Activated CD8-positive, alpha-beta memory T cell treated with anti-CD3 and anti-CD28 coated beads for 36 hours (primary cell): ENCODE measurements at regions not wholly inside any gene's neighbourhood (a gene's known extent, or its start where the extent isn't known, plus 50 kb on each side); places are given as distances from the start of the nearest gene placed in this dataset.
"Not testable (repeated sequence)": the region's sequence is repeated elsewhere in the genome, so short reads cannot be mapped to it uniquely, and the experiment has no call there.

ENCODE experiments used
- CTCF ChIA-PET: fragments of 350-600 bp; sonication (Branson Sonifier 250); formaldehyde crosslinking; loops from one replicate; lab custom pipeline; 2021; ENCODE audit warnings: antibody characterized with exemption; lab: Charles Lee
- POLR2A ChIA-PET: fragments of 350-600 bp; sonication (Branson Sonifier 250); formaldehyde crosslinking; loops from one replicate; lab custom pipeline; 2021; ENCODE audit warnings: antibody characterized with exemption; lab: Charles Lee

- POLR2A ChIA-PET = no interaction called here
- CTCF ChIA-PET = no interaction called here
Measured at GRCh38 chr15:39400821-39401550, 179.9 kb upstream of the THBS1 start.

- CTCF ChIA-PET = no interaction called here
- POLR2A ChIA-PET = no interaction called here
Measured at GRCh38 chr15:39403640-39404117, 177.2 kb upstream of the THBS1 start.

- POLR2A ChIA-PET = no interaction called here
- CTCF ChIA-PET = no interaction called here
Measured at GRCh38 chr15:39404767-39405181, 176.1 kb upstream of the THBS1 start.

DNA sequence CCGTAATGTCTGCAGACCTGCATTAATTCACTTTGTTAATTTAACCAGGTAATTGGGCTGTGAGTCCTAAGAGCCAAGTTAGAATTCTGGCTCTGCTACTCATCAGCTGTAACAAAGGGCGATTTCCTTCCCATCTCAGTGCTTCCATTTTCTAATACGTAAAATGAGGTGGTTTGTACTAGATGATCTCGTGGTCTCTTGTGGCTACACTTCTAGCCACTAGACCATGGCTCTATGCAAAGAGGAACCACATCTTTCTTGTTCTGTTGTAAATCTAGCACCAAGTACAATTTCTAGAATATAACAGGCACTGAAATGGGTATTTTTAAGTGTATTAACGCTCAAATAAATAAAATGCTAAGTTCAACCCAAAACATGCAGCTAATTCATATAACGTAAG is 174.4 kb upstream of the THBS1 start:
- CTCF ChIA-PET = no interaction called here
- POLR2A ChIA-PET = no interaction called here

- ChIA-PET CTCF (no interaction called here), POLR2A (no interaction called here)
Measured at GRCh38 chr15:39407116-39407515, 173.8 kb upstream of the THBS1 start.

DNA sequence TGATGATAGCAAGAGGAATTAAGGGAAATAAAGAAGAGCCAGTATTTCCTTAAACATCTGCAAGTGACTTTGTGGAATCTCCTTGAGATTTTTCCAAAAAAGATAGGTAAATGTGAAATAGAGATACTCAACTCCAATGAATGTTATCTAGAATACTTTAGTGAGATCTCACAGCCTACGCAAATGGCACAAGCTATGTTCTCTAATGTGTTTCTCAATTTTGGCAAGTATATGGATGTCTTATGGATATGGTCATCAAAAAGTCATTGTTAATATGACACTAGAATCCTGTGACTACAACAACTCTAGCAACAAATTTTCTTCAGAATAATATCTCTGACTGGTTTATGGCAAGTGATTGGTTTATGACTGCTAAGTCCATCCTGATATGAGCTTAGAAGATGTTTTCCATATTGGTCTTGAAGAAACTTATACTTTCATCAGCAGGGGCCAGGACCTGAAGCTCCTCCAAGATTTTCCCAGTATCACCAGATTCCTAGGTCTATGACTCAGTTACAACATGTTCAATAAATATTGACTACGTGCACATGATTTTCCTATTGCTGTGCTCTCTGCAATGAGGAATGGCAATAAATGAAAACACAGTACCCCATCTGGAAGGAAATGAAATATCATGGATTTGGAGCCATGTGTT is 170.9 kb upstream of the THBS1 start:
- POLR2A ChIA-PET = no interaction called here
- CTCF ChIA-PET = no interaction called here

- ChIA-PET CTCF (no interaction called here), POLR2A (no interaction called here)
Measured at GRCh38 chr15:39411102-39411989, 169.5 kb upstream of the THBS1 start.

GRCh38 chr15:39413558-39413957 is 167.3 kb upstream of the THBS1 start:
- POLR2A ChIA-PET = no interaction called here
- CTCF ChIA-PET = no interaction called here

DNA sequence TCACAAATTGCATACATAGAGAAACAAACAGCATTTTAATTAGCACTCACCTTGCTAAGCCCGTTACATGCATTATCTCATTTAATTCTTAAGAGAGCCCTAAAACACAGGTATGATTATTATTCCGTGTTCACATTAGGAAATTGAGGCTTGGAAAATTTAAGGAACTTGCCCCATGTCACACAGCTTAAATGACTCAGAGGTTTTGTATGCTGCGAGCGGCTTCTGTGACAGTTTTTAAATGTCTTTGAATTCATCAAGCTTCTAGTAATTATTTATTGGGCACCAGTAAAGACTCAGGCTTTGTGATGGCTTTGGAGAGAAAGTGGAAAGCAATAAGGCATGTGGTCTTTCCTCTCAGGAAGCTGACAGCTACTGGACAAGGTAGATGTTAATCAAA is 166.7 kb upstream of the THBS1 start:
- POLR2A ChIA-PET = no interaction called here
- CTCF ChIA-PET = no interaction called here

DNA sequence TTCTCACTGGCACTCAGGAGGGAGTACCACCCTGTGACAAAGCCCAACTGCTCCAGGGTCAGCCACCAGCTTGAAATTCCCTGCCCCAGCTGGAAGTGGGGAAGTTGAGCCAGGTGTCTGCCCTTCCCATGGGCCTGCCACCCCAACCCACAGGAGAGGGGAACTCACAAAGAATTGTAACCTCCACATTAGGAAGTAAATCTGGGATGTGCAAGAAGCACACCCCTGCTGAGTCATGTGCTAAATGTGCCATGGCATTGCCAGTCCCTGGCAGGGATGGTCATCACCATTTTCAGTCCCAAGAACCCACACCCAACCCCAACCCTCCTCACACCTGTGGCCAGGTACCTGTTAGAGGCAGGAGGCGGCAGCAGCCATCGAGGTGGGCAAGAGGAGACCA is 165.2 kb upstream of the THBS1 start:
- CTCF ChIA-PET = no interaction called here

DNA sequence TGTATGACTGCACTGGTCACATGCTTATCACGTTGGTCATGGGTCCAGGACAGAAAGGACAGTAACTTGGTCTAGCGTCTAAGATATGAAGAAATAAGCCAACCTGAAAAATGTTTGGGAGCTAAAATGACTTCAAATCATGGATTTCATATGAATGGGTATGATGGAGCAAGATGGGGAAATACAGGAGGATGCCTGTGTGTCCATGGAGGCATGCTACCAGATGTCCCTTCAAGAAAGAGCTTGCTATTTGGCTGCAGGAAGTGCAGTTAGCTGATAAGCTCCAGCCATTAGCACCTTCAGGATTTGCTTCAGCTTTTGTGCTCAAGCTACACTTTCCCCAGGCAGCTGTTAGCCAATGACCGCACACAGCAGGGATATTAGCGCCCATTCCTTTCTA is 164.6 kb upstream of the THBS1 start:
- POLR2A ChIA-PET = no interaction called here
- CTCF ChIA-PET = no interaction called here

More for the DNA sequence above, 165.2 kb upstream of the THBS1 start:
- POLR2A ChIA-PET = no interaction called here

DNA sequence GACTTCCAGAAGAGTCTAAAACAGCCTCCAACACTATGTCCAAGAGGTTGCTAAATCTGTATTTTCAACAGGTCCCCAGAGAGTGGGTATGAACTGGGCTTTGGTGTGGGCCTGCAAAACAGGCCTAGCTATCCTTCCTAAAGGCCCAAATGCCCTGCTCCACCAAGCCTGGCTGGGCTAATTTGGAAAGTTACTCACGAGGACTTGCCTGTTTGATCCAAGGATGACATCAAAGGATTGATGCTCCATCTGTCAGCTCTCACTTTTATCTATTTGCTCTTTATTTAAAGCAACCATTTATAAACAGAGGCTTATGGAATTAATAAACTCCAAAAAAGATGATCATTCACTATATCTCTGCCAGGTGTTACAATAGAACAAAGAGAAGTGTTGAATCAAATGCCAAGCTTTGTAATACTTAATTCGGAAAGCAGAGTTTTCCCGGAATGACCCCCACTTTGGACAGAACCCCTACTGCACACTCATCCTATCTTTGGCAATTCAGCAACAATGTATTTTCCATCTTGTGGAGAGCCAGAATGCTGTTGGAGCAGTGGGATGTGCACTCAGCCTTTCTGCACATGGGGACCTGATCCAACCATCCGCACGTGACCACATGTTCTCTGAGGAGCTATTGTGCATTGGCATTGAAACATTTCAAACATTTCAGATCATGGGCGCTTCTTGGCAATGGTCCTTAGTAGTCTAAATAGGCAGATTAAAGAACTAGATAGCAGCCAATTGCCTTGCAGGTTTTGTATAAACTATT is 163.3 kb upstream of the THBS1 start:
- POLR2A ChIA-PET = no interaction called here

DNA sequence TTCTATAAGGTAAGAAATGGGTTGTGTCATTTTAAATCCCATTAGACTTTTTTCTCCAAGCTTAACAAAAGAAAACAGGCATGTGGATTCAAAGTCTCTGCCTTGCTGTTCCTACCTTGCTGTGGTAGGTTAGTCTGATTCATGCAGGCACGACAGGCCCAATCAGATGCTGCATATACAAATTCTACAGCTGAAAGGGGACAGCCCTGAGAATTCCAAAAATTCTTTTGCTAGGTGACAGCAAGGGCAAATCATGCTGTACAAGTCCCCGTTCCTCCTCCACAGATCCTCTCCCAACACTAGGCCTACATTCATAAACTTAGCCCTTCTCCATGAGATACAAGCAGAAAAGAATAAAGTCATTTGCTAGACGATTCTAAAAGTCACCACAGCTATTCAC is 161.2 kb upstream of the THBS1 start:
- CTCF ChIA-PET = no interaction called here
- POLR2A ChIA-PET = no interaction called here

More for the DNA sequence above, 163.3 kb upstream of the THBS1 start:
- CTCF ChIA-PET = no interaction called here

GRCh38 chr15:39420123-39420852 is 160.6 kb upstream of the THBS1 start:
- POLR2A ChIA-PET, CTCF ChIA-PET: not testable (repeated sequence)

DNA sequence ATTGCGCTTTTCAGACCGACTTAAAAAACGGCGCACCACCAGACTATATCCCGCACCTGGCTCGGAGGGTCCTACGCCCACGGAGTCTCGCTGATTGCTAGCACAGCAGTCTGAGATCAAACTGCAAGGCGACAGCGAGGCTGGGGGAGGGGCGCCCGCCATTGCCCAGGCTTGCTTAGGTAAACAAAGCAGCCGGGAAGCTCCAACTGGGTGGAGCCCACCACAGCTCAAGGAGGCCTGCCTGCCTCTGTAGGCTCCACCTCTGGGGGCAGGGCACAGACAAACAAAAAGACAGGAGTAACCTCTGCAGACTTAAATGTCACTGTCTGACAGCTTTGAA is 160.1 kb upstream of the THBS1 start:
- POLR2A ChIA-PET, CTCF ChIA-PET: not testable (repeated sequence)

GRCh38 chr15:39426552-39427532 is 154.0 kb upstream of the THBS1 start:
- CTCF ChIA-PET = no interaction called here
- POLR2A ChIA-PET = interaction anchor here (0.5 kb wide), 1 partner anchor 14 kb away, joined by 10 read pairs; no protein-coding TSS in a partner anchor

DNA sequence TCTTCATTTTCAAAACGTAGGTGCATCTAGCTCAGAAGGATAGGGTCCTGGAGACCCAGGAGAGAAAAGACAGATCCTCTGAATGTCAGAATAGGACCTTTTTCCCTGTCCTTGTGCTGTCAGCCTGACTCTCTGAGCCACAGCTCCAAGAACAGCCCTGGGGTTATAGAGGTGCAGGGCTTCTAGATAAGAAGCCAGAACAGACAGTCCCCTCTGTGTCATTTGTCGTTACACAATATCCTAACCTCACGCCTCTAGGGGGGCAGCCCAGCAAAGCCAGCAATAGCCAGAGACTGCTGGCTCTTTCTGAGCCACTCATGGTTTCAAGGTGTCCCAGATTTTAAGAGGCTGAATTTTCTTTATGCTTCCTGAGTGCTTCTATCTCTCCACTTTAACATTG is 153.2 kb upstream of the THBS1 start:
- POLR2A ChIA-PET = interaction anchor here (0.5 kb wide), 1 partner anchor 13 kb away, joined by 10 read pairs; no protein-coding TSS in a partner anchor
- CTCF ChIA-PET = no interaction called here

- POLR2A ChIA-PET = no interaction called here
Measured at GRCh38 chr15:39429898-39430357, 151.0 kb upstream of the THBS1 start.

More at GRCh38 chr15:39429898-39430357, 151.0 kb upstream of the THBS1 start:
- CTCF ChIA-PET = no interaction called here
